HCT116 (cell line): ENCODE measurements at regions not wholly inside any gene's neighbourhood (a gene's known extent, or its start where the extent isn't known, plus 50 kb on each side); places are given as distances from the start of the nearest gene placed in this dataset.

ENCODE experiments used
- EZH2 ChIP-seq: fragments of 200-600 bp; sonication (generic); IDR thresholded peaks from 2 replicates; pipeline ENCODE4 v1.6.1; 2017; ENCODE audit warnings: antibody characterized with exemption, mixed run types
- EZH2phosphoT487 ChIP-seq: fragments of 200-600 bp; IDR thresholded peaks from 2 replicates; pipeline ENCODE4 v1.6.1; 2018; ENCODE audit warnings: antibody characterized with exemption, borderline replicate concordance
- JUND ChIP-seq: IDR thresholded peaks from 2 replicates; pipeline ENCODE4 v1.6.1; 2012
- MAX ChIP-seq: IDR thresholded peaks from 2 replicates; pipeline ENCODE4 v1.6.1; 2012
- POLR2A ChIP-seq: IDR thresholded peaks from 2 replicates; pipeline ENCODE4 v1.7.0; 2011; ENCODE audit warnings: borderline replicate concordance; ENCODE audit not compliant: insufficient read depth, insufficient read length; ENCODE audit errors: extremely low read depth
- POLR2AphosphoS5 ChIP-seq: IDR thresholded peaks from 2 replicates; pipeline ENCODE4 v1.6.1; 2011; ENCODE audit warnings: mild to moderate bottlenecking, low read depth, low read length, moderate library complexity
- RAD21 ChIP-seq: IDR thresholded peaks from 2 replicates; pipeline ENCODE4 v1.6.1; 2012; ENCODE audit warnings: low read depth, mild to moderate bottlenecking
- SRF ChIP-seq: IDR thresholded peaks from 2 replicates; pipeline ENCODE4 v1.6.1; 2012; ENCODE audit warnings: low read depth
- ZBTB33 ChIP-seq: IDR thresholded peaks from 2 replicates; pipeline ENCODE4 v1.6.1; 2011; ENCODE audit warnings: mild to moderate bottlenecking, low read length, moderate library complexity; ENCODE audit not compliant: insufficient replicate concordance; ENCODE audit errors: extremely low read depth
- ZFX ChIP-seq: fragments of 450-650 bp; IDR thresholded peaks from 2 replicates; pipeline ENCODE4 v1.6.1; 2017
- TF ChIP-seq, protein P1 (sequence below), 3 experiments: fragments of 200-600 bp in 1 of 3; sonication (generic) in 1 of 3; IDR thresholded peaks in 2 of 3; conservative IDR thresholded peaks in 1 of 3; 2 replicates each; pipeline ENCODE4 v1.5.1; 2012 to 2017; ENCODE audit warnings: low read depth in 2 of 3, low read length in 2 of 3, antibody characterized with exemption in 1 of 3, borderline replicate concordance in 1 of 3, control low read depth in 1 of 3, mild to moderate bottlenecking in 1 of 3, mixed read lengths in 1 of 3, mixed run types in 1 of 3, moderate library complexity in 1 of 3; ENCODE audit not compliant: insufficient read depth in 1 of 3

GRCh38 chr1:118661769-118662320, 326.3 kb downstream of the TBX15 start:
- TF ChIP-seq, protein P1, sequence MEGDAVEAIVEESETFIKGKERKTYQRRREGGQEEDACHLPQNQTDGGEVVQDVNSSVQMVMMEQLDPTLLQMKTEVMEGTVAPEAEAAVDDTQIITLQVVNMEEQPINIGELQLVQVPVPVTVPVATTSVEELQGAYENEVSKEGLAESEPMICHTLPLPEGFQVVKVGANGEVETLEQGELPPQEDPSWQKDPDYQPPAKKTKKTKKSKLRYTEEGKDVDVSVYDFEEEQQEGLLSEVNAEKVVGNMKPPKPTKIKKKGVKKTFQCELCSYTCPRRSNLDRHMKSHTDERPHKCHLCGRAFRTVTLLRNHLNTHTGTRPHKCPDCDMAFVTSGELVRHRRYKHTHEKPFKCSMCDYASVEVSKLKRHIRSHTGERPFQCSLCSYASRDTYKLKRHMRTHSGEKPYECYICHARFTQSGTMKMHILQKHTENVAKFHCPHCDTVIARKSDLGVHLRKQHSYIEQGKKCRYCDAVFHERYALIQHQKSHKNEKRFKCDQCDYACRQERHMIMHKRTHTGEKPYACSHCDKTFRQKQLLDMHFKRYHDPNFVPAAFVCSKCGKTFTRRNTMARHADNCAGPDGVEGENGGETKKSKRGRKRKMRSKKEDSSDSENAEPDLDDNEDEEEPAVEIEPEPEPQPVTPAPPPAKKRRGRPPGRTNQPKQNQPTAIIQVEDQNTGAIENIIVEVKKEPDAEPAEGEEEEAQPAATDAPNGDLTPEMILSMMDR (IDR thresholded peaks at IDR 0.05 in 2 of 3, conservative IDR thresholded peaks at IDR 0.05 in 1 of 3; ENCODE audit: borderline replicate concordance in 1 of 3, insufficient read depth in 1 of 3, low read depth in 2 of 3, low read length in 2 of 3), result no peak
- TF ChIP-seq EZH2phosphoT487 (no peak), POLR2A (no peak), SRF (no peak), RAD21 (no peak), MAX (no peak), POLR2AphosphoS5 (no peak), ZFX (no peak), EZH2 (no peak), ZBTB33 (no peak), JUND (no peak)
